Stimulated activated CD4-positive, alpha-beta T cell treated with anti-CD3 and anti-CD28 coated beads, Interleukin-15, amount 100 ng/mL, for 24 hours (primary cell): ENCODE measurements at regions not wholly inside any gene's neighbourhood (a gene's known extent, or its start where the extent isn't known, plus 50 kb on each side); places are given as distances from the start of the nearest gene placed in this dataset.

Source experiments
- DNase-seq: peaks from one replicate; pipeline ENCODE4 v3.0.0-alpha.2; 2020

- no peak for DNase-seq
Observed at GRCh38 chr1:217029281-217030157, 306.3 kb upstream of the ESRRG start.

GRCh38 chr1:217027403-217028080 is 304.3 kb upstream of the ESRRG start:
- DNase-seq = no peak

- DNase-seq = no peak
Observed at GRCh38 chr1:217026531-217026930, 303.3 kb upstream of the ESRRG start.

GRCh38 chr1:217025381-217025780 is 302.2 kb upstream of the ESRRG start:
- DNase-seq = no peak

GRCh38 chr1:217024911-217025310 is 301.7 kb upstream of the ESRRG start:
- no peak for DNase-seq

DNA sequence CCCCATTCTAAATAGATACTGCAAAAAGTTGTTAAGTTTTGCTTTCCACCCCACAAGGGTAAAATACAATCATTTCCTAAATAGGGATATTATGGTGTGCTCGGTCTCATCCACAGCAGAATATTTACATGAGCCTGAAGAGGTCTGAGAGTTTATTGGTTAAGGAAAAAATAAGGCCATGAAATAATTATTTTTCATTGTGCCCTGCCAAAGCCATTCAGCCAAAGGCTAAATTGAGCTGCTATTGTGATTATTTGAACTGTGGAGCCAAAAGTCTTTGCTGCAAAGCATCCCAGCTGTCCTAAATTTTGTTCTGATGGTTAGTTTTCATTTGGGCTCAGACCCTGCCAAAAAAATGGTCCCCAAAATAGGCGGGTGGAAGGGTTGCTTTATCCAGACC is 298.7 kb upstream of the ESRRG start:
- no peak for DNase-seq

DNA sequence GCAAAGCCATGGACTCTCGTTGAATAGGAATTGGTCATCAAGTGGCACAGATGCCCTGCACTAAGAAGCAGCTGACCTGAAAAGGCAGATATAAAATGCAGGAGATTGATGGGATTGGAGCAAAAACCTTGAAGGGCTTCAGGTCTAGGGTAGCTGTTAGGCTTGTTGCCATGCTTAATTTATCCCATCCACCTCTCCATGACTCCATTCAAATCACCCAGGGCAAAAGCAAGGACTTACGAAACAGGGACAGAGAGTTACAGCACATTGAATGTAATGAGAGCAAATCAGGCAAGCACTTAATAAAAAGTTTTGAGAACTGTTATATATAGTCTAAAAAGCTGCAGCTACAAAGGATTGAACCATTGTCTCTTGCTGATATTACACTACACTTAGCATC is 298.2 kb upstream of the ESRRG start:
- DNase-seq = no peak

GRCh38 chr1:217019475-217019874 is 296.2 kb upstream of the ESRRG start:
- no peak for DNase-seq

- no peak for DNase-seq
Observed at GRCh38 chr1:217018648-217019047, 295.4 kb upstream of the ESRRG start.

DNA sequence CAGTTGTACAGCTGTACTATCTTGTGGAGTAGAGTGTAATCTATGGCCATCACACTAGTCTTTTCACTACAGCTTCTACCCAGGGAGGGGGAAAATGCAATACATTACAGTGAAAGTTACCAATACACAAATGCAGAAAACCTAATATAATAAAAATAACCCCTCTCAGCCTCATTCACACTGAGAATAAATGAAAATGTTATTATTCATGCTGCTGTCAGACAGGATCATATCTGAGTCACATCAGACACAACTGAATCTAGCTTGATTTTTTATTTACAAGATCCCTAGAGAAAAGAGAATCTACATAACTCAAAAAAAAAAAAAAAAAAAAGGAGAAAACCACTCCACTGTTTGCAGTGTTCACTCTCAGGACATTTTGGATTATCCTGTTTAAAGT is 293.9 kb upstream of the ESRRG start:
- DNase-seq = no peak

GRCh38 chr1:217014066-217014465 is 290.8 kb upstream of the ESRRG start:
- no peak for DNase-seq

DNA sequence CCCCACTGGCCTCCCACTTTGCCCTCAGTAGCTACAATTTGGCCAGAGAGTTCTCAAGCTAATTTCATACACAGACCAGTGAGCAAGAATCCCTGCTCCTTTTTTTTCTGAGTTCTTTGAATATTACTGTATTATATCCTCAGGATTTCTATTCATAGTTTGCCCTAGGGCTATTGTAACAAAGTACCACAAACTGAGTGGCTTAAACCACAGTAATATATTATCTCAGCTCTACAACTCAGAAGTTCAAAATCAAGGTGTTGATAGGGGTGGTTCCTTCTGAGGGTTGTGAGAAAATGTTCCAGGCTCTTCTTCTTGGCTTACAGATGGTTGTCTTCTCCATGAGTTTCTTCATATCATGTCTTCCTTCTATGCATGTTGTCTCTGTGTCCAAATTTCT is 289.4 kb upstream of the ESRRG start:
- no peak for DNase-seq

GRCh38 chr1:217011097-217011496 is 287.9 kb upstream of the ESRRG start:
- no peak for DNase-seq

GRCh38 chr1:217010253-217010652 is 287.0 kb upstream of the ESRRG start:
- no peak for DNase-seq

DNA sequence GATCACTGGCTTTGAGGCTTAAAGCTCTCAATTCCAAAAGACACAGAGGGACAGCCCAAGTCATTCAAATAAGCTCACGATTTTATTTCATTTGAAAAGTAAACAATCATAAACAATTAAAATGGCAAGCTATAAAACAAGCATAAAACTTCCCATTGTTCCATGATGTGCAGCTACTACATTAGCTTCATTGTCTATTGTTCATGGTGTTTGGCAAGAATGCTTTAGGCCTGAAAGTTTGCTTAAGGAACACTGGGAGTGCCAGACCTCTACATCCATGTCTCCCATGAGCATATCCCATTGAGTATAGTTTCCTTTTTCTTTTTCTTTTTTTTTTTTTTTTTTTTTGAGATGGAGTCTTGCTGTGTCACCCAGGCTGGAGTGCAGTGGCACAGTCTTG is 286.1 kb upstream of the ESRRG start:
- DNase-seq = no peak

DNA sequence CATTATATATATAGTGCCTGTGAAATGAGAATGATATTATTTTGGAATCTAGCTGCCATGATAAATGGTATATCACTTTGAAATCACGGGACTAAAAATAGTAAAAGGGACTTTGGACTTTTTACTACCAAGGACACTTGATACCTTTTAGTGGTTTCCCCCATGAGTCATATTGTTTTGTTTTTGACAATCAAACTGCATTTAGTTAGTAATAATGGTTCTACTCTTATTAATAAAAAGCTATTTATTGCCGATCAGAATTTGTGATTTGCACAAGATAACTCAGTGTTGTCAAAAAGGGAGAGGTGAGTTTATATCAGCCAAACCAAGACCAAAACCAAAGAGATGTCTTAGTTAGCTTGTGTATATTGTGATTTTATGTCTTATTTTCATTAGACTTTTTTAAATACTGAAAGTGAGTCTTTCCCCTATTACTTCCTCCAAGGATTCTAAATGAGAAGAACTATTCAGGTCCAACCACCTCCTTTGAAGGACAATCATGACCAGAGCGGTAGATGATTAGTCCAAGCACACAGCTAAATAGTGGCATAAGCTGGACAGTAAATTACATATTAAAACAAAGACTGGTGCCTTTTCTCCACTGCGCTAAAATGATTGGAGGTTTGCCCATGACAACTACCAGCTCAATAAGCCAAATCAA is 281.7 kb upstream of the ESRRG start:
- DNase-seq = no peak

- DNase-seq = no peak
Observed at GRCh38 chr1:217003355-217003754, 280.1 kb upstream of the ESRRG start.

DNA sequence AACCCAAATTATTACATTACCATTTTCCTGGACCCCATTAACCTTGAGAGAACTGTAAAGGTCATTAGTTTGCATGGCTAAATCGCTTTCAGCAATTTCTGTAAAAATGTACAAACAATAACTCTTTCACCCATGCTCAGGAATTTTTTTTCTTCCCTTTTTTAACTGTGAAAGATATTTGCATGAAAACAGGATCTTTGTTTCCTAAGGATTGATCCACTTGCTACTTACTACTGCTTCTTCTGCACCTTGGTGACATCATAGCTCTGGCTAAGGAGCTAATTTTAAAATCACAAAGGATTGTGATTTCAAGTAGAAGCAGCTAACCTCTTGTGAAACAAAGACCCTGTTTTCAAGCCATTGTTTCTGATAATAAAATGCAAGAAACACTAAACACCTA is 274.6 kb upstream of the ESRRG start:
- DNase-seq = no peak

- no peak for DNase-seq
Observed at GRCh38 chr1:216997069-216997468, 273.8 kb upstream of the ESRRG start.

- no peak for DNase-seq
Observed at GRCh38 chr1:216984536-216984935, 261.3 kb upstream of the ESRRG start.

DNA sequence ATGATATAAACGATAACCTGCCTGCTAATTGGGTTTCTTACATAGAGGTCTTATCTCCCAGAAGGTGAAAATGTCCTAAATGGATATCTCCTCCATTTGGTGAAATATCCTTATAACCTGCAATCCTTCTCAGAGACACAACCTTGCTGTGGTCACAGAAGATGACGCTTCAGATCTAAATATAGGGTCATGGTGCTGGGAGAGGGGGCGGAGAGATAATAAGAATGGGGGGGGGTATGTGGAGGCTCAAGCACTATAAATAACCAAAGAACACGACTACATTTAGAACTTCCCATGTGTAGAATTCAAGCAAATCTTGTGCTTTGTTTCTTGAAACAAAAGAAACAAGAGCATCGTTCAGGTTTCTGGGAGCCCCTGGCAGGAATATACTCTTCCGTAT is 260.6 kb upstream of the ESRRG start:
- DNase-seq = no peak

- no peak for DNase-seq
Observed at GRCh38 chr1:216961516-216961915, 238.3 kb upstream of the ESRRG start.

GRCh38 chr1:216960716-216961115 is 237.5 kb upstream of the ESRRG start:
- no peak for DNase-seq

GRCh38 chr1:216958569-216958968 is 235.3 kb upstream of the ESRRG start:
- DNase-seq = no peak
